ENCODE measurements at regions not wholly inside any gene's neighbourhood (a gene's known extent, or its start where the extent isn't known, plus 50 kb on each side); places are given as distances from the start of the nearest gene placed in this dataset.

- no peaks in the 10 kb centered on the region for H3K9me3 ChIP-seq
- no peak overlapping the region for H3K4me3 ChIP-seq
- H3K4me1 ChIP-seq: peaks cover 0 to 13% (median 5%) of the 10 kb centered on the region in 4 donors
- H3K27ac ChIP-seq: no peak overlapping the region
- DNase-seq (ENCODE audit: low spot score in 2 of 2): no peak
- TF ChIP-seq POLR2A (IDR thresholded peaks at IDR 0.05): no peak
- TF ChIP-seq EP300 (IDR thresholded peaks at IDR 0.05): no peak
- TF ChIP-seq CTCF (IDR thresholded peaks at IDR 0.05): no peak
- H3K36me3 ChIP-seq: no peaks in the 10 kb centered on the region
- 72 to 77% methylated on average over 5 of the region's 5 CpGs for WGBS, 2 donors
- H3K27me3 ChIP-seq: no peaks in the 10 kb centered on the region
Measured at GRCh38 chr10:31142026-31142425, 110.4 kb upstream of the ZNF438 start.

- H3K4me1 ChIP-seq: peaks cover 0 to 18% (median 5%) of the 10 kb centered on the region in 4 donors
- no peaks in the 10 kb centered on the region for H3K36me3 ChIP-seq
- no peaks in the 10 kb centered on the region for H3K9me3 ChIP-seq
- no peak overlapping the region for H3K4me3 ChIP-seq
- H3K27me3 ChIP-seq: no peaks in the 10 kb centered on the region
- no peak overlapping the region for H3K27ac ChIP-seq
- 79 to 82% methylated on average over 5 of the region's 5 CpGs for WGBS, 2 donors
- TF ChIP-seq CTCF (IDR thresholded peaks at IDR 0.05) (no peak), EP300 (IDR thresholded peaks at IDR 0.05) (no peak), POLR2A (IDR thresholded peaks at IDR 0.05) (no peak)
- DNase-seq (ENCODE audit: low spot score in 2 of 2): no peak
Measured at GRCh38 chr10:31143331-31143935, 111.8 kb upstream of the ZNF438 start.

- H3K9me3 ChIP-seq: no peaks in the 10 kb centered on the region
- peak overlapping the region in 2 of 4 donors; percentile 13 to 32 for H3K27ac ChIP-seq
- DNase-seq (ENCODE audit: low spot score in 2 of 2): no peak
- no peak overlapping the region for H3K4me3 ChIP-seq
- TF ChIP-seq POLR2A (IDR thresholded peaks at IDR 0.05): no peak
- no peak for TF ChIP-seq CTCF (IDR thresholded peaks at IDR 0.05)
- TF ChIP-seq EP300 (IDR thresholded peaks at IDR 0.05): no peak
- no peaks in the 10 kb centered on the region for H3K36me3 ChIP-seq
- 66 to 70% methylated on average over 5 of the region's 5 CpGs for WGBS, 2 donors
- H3K27me3 ChIP-seq: no peaks in the 10 kb centered on the region
- H3K4me1 ChIP-seq: peaks cover 0 to 25% (median 5%) of the 10 kb centered on the region in 4 donors
Measured at GRCh38 chr10:31145986-31146385, 114.3 kb upstream of the ZNF438 start.

GRCh38 chr10:31146491-31147209, 115.0 kb upstream of the ZNF438 start:
- no peak for DNase-seq (ENCODE audit: low spot score in 2 of 2)

More at GRCh38 chr10:31146491-31147209, 115.0 kb upstream of the ZNF438 start:
- peak overlapping the region in 2 of 4 donors; percentile 13 to 32 for H3K27ac ChIP-seq
- WGBS, 2 donors: 38 to 45% methylated on average over 21 of the region's 21 CpGs
- H3K4me3 ChIP-seq: no peak overlapping the region
- TF ChIP-seq EP300 (IDR thresholded peaks at IDR 0.05) (no peak), CTCF (IDR thresholded peaks at IDR 0.05) (no peak), POLR2A (IDR thresholded peaks at IDR 0.05) (no peak)
- H3K36me3 ChIP-seq: no peaks in the 10 kb centered on the region
- H3K4me1 ChIP-seq: peaks cover 0 to 25% (median 5%) of the 10 kb centered on the region in 4 donors
- no peaks in the 10 kb centered on the region for H3K9me3 ChIP-seq
- H3K27me3 ChIP-seq: no peaks in the 10 kb centered on the region
